IMR-90 (cell line): ENCODE measurements at regions not wholly inside any gene's neighbourhood (a gene's known extent, or its start where the extent isn't known, plus 50 kb on each side); places are given as distances from the start of the nearest gene placed in this dataset.

ENCODE experiments used
- ATAC-seq: fragments of 200-7000 bp; cut with Tn5 transposase; 2 replicates; pipeline ENCODE4 v1.9.1; 2020; ENCODE audit warnings: low read depth, mild to moderate bottlenecking, moderate library complexity
- BruUV-seq: library from RNA; stranded (reverse); fragments of 400-500 nt; replicated peaks from 2 replicates; lab custom pipeline; 2021; lab: Mats Ljungman, UMichigan
- CTCF ChIA-PET: fragments of 300-600 bp; formaldehyde crosslinking; extraction: SDS; loops from one replicate; lab custom pipeline; 2021; ENCODE audit warnings: antibody characterized with exemption; lab: Yijun Ruan, JAX
- POLR2A ChIA-PET: fragments of 300-600 bp; sonication (Branson Sonifier 250); formaldehyde crosslinking; loops from one replicate; lab custom pipeline; 2022; ENCODE audit warnings: antibody characterized with exemption; ENCODE audit not compliant: unreplicated experiment; lab: Charles Lee
- DNase-seq: peaks from one replicate; pipeline ENCODE4 v3.0.0; 2013
- H2AFZ ChIP-seq: replicated peaks from 2 replicates; pipeline ENCODE3; 2013; ENCODE audit warnings: low read length, mild to moderate bottlenecking; ENCODE audit not compliant: poor library complexity
- H2AK5ac ChIP-seq: 2 replicates; pipeline ENCODE4 v1.6.1; 2013; ENCODE audit warnings: low read depth, low read length, inconsistent platforms
- H2AK9ac ChIP-seq: replicated peaks from 2 replicates; pipeline ENCODE3; 2013; ENCODE audit warnings: mild to moderate bottlenecking, low read depth, low read length, moderate library complexity; ENCODE audit not compliant: poor library complexity
- H2BK120ac ChIP-seq: 2 replicates; pipeline ENCODE4 v1.6.1; 2013; ENCODE audit warnings: low read depth, low read length, inconsistent platforms
- H2BK15ac ChIP-seq: 3 replicates; pipeline ENCODE4 v1.6.1; 2013; ENCODE audit warnings: low read depth, low read length, inconsistent platforms
- H2BK20ac ChIP-seq: 2 replicates; pipeline ENCODE4 v1.6.1; 2013; ENCODE audit warnings: low read depth, mild to moderate bottlenecking, inconsistent platforms, low read length, moderate library complexity
- H2BK5ac ChIP-seq: 2 replicates; pipeline ENCODE4 v1.6.1; 2013; ENCODE audit warnings: mild to moderate bottlenecking, low read depth, low read length, inconsistent platforms; ENCODE audit not compliant: poor library complexity, severe bottlenecking
- H3K14ac ChIP-seq: replicated peaks from 2 replicates; pipeline ENCODE4 v1.6.1; 2013; ENCODE audit warnings: low read depth, low read length, inconsistent platforms
- H3K18ac ChIP-seq: 2 replicates; pipeline ENCODE4 v1.6.1; 2013; ENCODE audit warnings: low read depth, low read length, control low read depth
- H3K23ac ChIP-seq: 2 replicates; pipeline ENCODE4 v1.6.1; 2013; ENCODE audit warnings: low read depth, low read length, inconsistent platforms
- H3K27ac ChIP-seq: 2 replicates; pipeline ENCODE4 v1.5.1; 2013; ENCODE audit warnings: mild to moderate bottlenecking, control low read depth, low read length; ENCODE audit not compliant: insufficient read depth
- H3K27me3 ChIP-seq: 2 replicates; pipeline ENCODE4 v1.6.1; 2013; ENCODE audit warnings: low read length; ENCODE audit not compliant: control insufficient read depth, insufficient read depth
- H3K36me3 ChIP-seq: 2 replicates; pipeline ENCODE4 v1.6.1; 2013; ENCODE audit warnings: low read length, mixed read lengths; ENCODE audit not compliant: control insufficient read depth, insufficient read depth
- H3K4ac ChIP-seq: 2 replicates; pipeline ENCODE4 v1.6.1; 2013; ENCODE audit warnings: low read depth, low read length, inconsistent platforms
- H3K4me1 ChIP-seq: 2 replicates; pipeline ENCODE4 v1.6.1; 2013; ENCODE audit warnings: low read length, mixed read lengths; ENCODE audit not compliant: control insufficient read depth, insufficient read depth
- H3K4me2 ChIP-seq: 2 replicates; pipeline ENCODE4 v1.6.1; 2013; ENCODE audit warnings: low read depth, mild to moderate bottlenecking, control low read depth, low read length, moderate library complexity
- H3K4me3 ChIP-seq: 2 replicates; pipeline ENCODE4 v1.5.1; 2013; ENCODE audit warnings: low read depth, mild to moderate bottlenecking, control low read depth, low read length, moderate library complexity; ENCODE audit not compliant: insufficient read depth
- H3K56ac ChIP-seq: 2 replicates; pipeline ENCODE4 v1.6.1; 2013; ENCODE audit warnings: low read length, inconsistent platforms; ENCODE audit not compliant: insufficient read depth; ENCODE audit errors: extremely low read depth
- H3K79me1 ChIP-seq, 2 experiments: 2 replicates each; pipeline ENCODE4 v1.6.1; 2013; ENCODE audit warnings: low read length in 2 of 2, inconsistent platforms in 1 of 2, low read depth in 1 of 2
- H3K9ac ChIP-seq: 2 replicates; pipeline ENCODE4 v1.6.1; 2013; ENCODE audit warnings: low read depth, low read length, control low read depth
- H3K9me1 ChIP-seq: 2 replicates; pipeline ENCODE4 v1.6.1; 2013; ENCODE audit warnings: low read length, inconsistent platforms; ENCODE audit not compliant: insufficient read depth
- H3K9me3 ChIP-seq: 2 replicates; pipeline ENCODE4 v1.6.1; 2013; ENCODE audit warnings: low read length; ENCODE audit not compliant: control insufficient read depth, insufficient read depth
- H4K20me1 ChIP-seq: 2 replicates; pipeline ENCODE4 v1.6.1; 2013; ENCODE audit warnings: low read length, inconsistent platforms; ENCODE audit not compliant: insufficient read depth
- H4K5ac ChIP-seq: 2 replicates; pipeline ENCODE4 v1.6.1; 2013; ENCODE audit warnings: mild to moderate bottlenecking, low read depth, low read length, control low read depth
- H4K8ac ChIP-seq, 2 experiments: 2 replicates each; pipeline ENCODE4 v1.6.1; 2013; ENCODE audit warnings: low read depth in 2 of 2, low read length in 2 of 2, control low read depth in 1 of 2, inconsistent platforms in 1 of 2
- H4K91ac ChIP-seq: 2 replicates; pipeline ENCODE4 v1.6.1; 2013; ENCODE audit warnings: low read depth, low read length, inconsistent platforms; ENCODE audit not compliant: insufficient read depth
- CEBPB ChIP-seq: IDR thresholded peaks from 2 replicates; pipeline ENCODE4 v1.6.1; 2012; ENCODE audit warnings: low read depth, low read length, improper control_type of control experiment
- CHD1 ChIP-seq: IDR thresholded peaks from 2 replicates; pipeline ENCODE4 v1.6.1; 2012; ENCODE audit warnings: low read depth, low read length, improper control_type of control experiment
- FOS ChIP-seq: fragments of 150-350 bp; IDR thresholded peaks from 2 replicates; pipeline ENCODE4 v1.6.1; 2016; ENCODE audit warnings: low read depth, low read length
- MAFK ChIP-seq: IDR thresholded peaks from 2 replicates; pipeline ENCODE4 v1.6.1; 2012; ENCODE audit warnings: low read depth, low read length, improper control_type of control experiment
- MAZ ChIP-seq: IDR thresholded peaks from 2 replicates; pipeline ENCODE4 v1.6.1; 2012; ENCODE audit warnings: low read depth, mild to moderate bottlenecking, low read length, improper control_type of control experiment, moderate library complexity, borderline replicate concordance
- MXI1 ChIP-seq: IDR thresholded peaks from 2 replicates; pipeline ENCODE4 v1.6.1; 2012; ENCODE audit warnings: low read depth, mild to moderate bottlenecking, low read length, moderate library complexity, borderline replicate concordance
- NFE2L2 ChIP-seq: fragments of 150-350 bp; IDR thresholded peaks from 2 replicates; pipeline ENCODE4 v1.6.1; 2016; ENCODE audit warnings: low read depth, mild to moderate bottlenecking, low read length
- SMC3 ChIP-seq: fragments of 150-350 bp; IDR thresholded peaks from 2 replicates; pipeline ENCODE4 v1.6.1; 2016; ENCODE audit warnings: low read depth, mild to moderate bottlenecking, antibody characterized with exemption, low read length, moderate library complexity
- WGBS, 2 experiments: methylation state at CpG; one replicate each; pipeline versions ENCODE4 v1.1.5 to v1.1.7; 2013; ENCODE audit warnings: missing lambda C conversion rate in 2 of 2; ENCODE audit not compliant: insufficient read length in 1 of 2; ENCODE audit errors: extremely low coverage in 2 of 2; 5-methylcytosine and 5-hydroxymethylcytosine counted together
- dilution Hi-C: fragments of 300-500 bp; cut with HindIII; formaldehyde crosslinking; loops from one replicate; pipeline ENCODE4 v1.14.3; 2018; ENCODE audit warnings: low sequenced_read_pairs; ENCODE audit not compliant: unreplicated experiment
- in situ Hi-C: fragments of 300-500 bp; cut with MboI; formaldehyde crosslinking; loops from 3 replicates; pipeline ENCODE4 v1.14.3; 2019; ENCODE audit warnings: low sequenced_read_pairs, inconsistent platforms, mixed read lengths
- intact Hi-C: fragments of 100-400 bp; cut with micrococcal nuclease; formaldehyde crosslinking; loops from 2 replicates; pipeline ENCODE4 v1.10.0; 2022

DNA sequence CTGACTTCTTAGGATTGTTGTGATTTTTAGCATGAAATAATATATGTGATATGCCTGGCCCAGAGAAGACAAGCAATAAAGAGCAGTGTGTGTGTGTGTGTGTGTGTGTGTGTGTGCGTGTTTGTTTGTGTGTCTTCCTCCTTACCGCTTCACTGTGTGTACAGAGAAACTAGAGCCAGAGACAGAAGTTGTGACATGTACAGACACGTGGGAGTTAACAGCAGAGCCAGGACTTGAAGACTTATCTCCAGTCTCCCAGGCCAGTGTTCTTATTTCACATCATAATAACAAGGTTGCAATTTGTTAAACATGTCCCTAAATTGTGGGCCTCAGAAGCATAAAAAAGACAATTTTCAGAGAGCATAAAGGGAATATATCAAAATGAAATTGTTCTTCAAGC is 192.0 kb upstream of the JUN start:
- no peak overlapping the region for H2BK15ac ChIP-seq
- no peak overlapping the region for H3K14ac ChIP-seq
- in situ Hi-C loops (no loop called here), dilution Hi-C loops (no loop called here), intact Hi-C loops (no loop called here)
- H2BK20ac ChIP-seq = no peak overlapping the region
- H2BK120ac ChIP-seq = no peak overlapping the region
- no peak overlapping the region for H2AK9ac ChIP-seq
- no peaks in the 10 kb centered on the region for H3K79me1 ChIP-seq
- H3K9ac ChIP-seq = no peak overlapping the region
- H3K9me1 ChIP-seq = no peaks in the 10 kb centered on the region
- no peak overlapping the region for H4K5ac ChIP-seq
- no peak overlapping the region for H2AFZ ChIP-seq
- H3K27ac ChIP-seq = no peak overlapping the region
- ChIA-PET CTCF (interaction anchor here (0.7 kb wide), 1 partner anchor 126 kb away, joined by 4 read pairs; no protein-coding TSS in a partner anchor), POLR2A (no interaction called here)
- no peak overlapping the region for H2BK5ac ChIP-seq
- H4K20me1 ChIP-seq = no peaks in the 10 kb centered on the region
- BruUV-seq = no TSS peak
- H3K18ac ChIP-seq = no peak overlapping the region
- H3K56ac ChIP-seq = no peak overlapping the region
- no peaks in the 10 kb centered on the region for H3K27me3 ChIP-seq
- no peak overlapping the region for H4K91ac ChIP-seq
- DNase-seq = peak; percentile 8
- no peak overlapping the region for H2AK5ac ChIP-seq
- H3K9me3 ChIP-seq = no peaks in the 10 kb centered on the region
- no peak overlapping the region for H3K4me2 ChIP-seq
- TF ChIP-seq CEBPB (no peak), MAZ (no peak), MXI1 (no peak), MAFK (no peak), NFE2L2 (no peak), FOS (no peak), CHD1 (no peak), SMC3 (no peak)
- no peak overlapping the region for H3K4ac ChIP-seq
- H3K36me3 ChIP-seq = no peaks in the 10 kb centered on the region
- no peak overlapping the region for H4K8ac ChIP-seq
- H3K4me3 ChIP-seq = no peak overlapping the region
- H3K23ac ChIP-seq = no peak overlapping the region
- WGBS, 2 experiments = no CpG with 5 or more reads among the region's 3 CpGs
- no peaks in the 10 kb centered on the region for H3K4me1 ChIP-seq
- no peak for ATAC-seq
